HepG2 (cell line): ENCODE measurements at regions not wholly inside any gene's neighbourhood (a gene's known extent, or its start where the extent isn't known, plus 50 kb on each side); places are given as distances from the start of the nearest gene placed in this dataset.

Source experiments
- CTCF ChIP-seq: sonication (generic); formaldehyde crosslinking; IDR thresholded peaks from 2 replicates; pipeline ENCODE4 v1.5.0; 2020; ENCODE audit warnings: mild to moderate bottlenecking, missing genetic modification reagents, moderate library complexity
- GTF3A ChIP-seq: sonication (generic); formaldehyde crosslinking; conservative IDR thresholded peaks from 2 replicates; pipeline ENCODE4 v1.4.0; 2020; ENCODE audit warnings: mild to moderate bottlenecking, missing genetic modification reagents
- NFATC3 ChIP-seq: sonication (generic); formaldehyde crosslinking; IDR thresholded peaks from 2 replicates; pipeline ENCODE4 v1.5.1; 2020; ENCODE audit warnings: mild to moderate bottlenecking, missing genetic modification reagents
- RBM22 ChIP-seq: fragments of 200-400 bp; formaldehyde crosslinking; optimal IDR thresholded peaks from 2 replicates; pipeline ENCODE3; 2017; ENCODE audit warnings: mild to moderate bottlenecking, low read length, moderate library complexity
- SIX4 ChIP-seq: sonication (generic); formaldehyde crosslinking; IDR thresholded peaks from 2 replicates; pipeline ENCODE4 v1.4.0; 2020; ENCODE audit warnings: missing genetic modification reagents
- SMAD1 ChIP-seq: sonication (generic); formaldehyde crosslinking; IDR thresholded peaks from 2 replicates; pipeline ENCODE4 v1.4.0; 2020; ENCODE audit warnings: missing genetic modification reagents, low read depth, mild to moderate bottlenecking, borderline replicate concordance
- ZNF264 ChIP-seq: sonication (generic); formaldehyde crosslinking; IDR thresholded peaks from 2 replicates; pipeline ENCODE4 v1.4.0; 2020; ENCODE audit warnings: missing genetic modification reagents
- ZNF333 ChIP-seq: sonication (generic); formaldehyde crosslinking; IDR thresholded peaks from 2 replicates; pipeline ENCODE4 v1.4.0; 2020; ENCODE audit warnings: mild to moderate bottlenecking, missing genetic modification reagents, borderline replicate concordance
- ZNF350 ChIP-seq: sonication (generic); formaldehyde crosslinking; IDR thresholded peaks from 2 replicates; pipeline ENCODE4 v1.4.0; 2020; ENCODE audit warnings: mild to moderate bottlenecking, low read depth, missing genetic modification reagents, borderline replicate concordance
- ZNF549 ChIP-seq: sonication (generic); formaldehyde crosslinking; IDR thresholded peaks from 2 replicates; pipeline ENCODE4 v1.5.0; 2020; ENCODE audit warnings: missing genetic modification reagents
- ZNF639 ChIP-seq: conservative IDR thresholded peaks from 2 replicates; pipeline ENCODE4 v1.6.1; 2018; ENCODE audit warnings: missing genetic modification reagents

GRCh38 chr4:163703251-163703650 is 208.8 kb downstream of the TMA16 start:
- TF ChIP-seq NFATC3 (CRISPR knock-in tag) (no peak), RBM22 (no peak), SIX4 (CRISPR knock-in tag) (no peak), ZNF639 (CRISPR knock-in tag) (no peak), ZNF333 (CRISPR knock-in tag) (no peak), ZNF264 (CRISPR knock-in tag) (no peak), ZNF549 (CRISPR knock-in tag) (no peak), CTCF (no peak), SMAD1 (CRISPR knock-in tag) (no peak), ZNF350 (CRISPR knock-in tag) (no peak), GTF3A (no peak)
